ENCODE measurements at regions not wholly inside any gene's neighbourhood (a gene's known extent, or its start where the extent isn't known, plus 50 kb on each side); places are given as distances from the start of the nearest gene placed in this dataset.

DNA sequence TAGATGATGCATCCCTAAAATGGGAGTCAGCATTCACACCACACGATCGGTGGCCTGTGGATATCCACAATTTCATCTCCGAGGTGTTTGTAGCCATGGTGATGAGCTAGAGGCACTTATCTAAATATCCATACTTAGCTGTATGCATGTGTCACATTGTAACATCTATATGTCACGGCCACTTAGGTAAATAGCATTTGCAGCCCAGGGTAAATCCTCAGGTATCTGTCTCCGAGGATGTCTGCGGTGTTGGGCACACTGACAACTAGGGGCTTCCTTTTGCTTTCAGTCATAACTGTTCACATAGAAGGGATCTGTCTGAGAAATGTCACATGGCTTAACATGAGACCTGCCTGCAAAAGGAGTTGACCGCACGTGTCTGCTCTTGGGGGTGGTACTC, 455.2 kb upstream of the ZFHX3 start:
- DNase-seq (ENCODE audit: low read depth, low spot score) = no peak
- Histone ChIP-seq H3K9me3 (ENCODE audit: control insufficient read depth, insufficient read depth, low read depth, low read length) (no peaks in the 10 kb centered on the region), H3K27ac (ENCODE audit: low read length) (no peak overlapping the region), H3K4me1 (ENCODE audit: control insufficient read depth, insufficient read depth, low read length) (no peaks in the 10 kb centered on the region), H3K4me3 (ENCODE audit: low read depth in 2 of 2, low read length in 2 of 2) (no peak overlapping the region), H3K27me3 (ENCODE audit: control insufficient read depth, insufficient read depth, low read length) (no peaks in the 10 kb centered on the region; the same call in 1 of the 2 replicates), H3K36me3 (ENCODE audit: control insufficient read depth, insufficient read depth, low read length) (no peaks in the 10 kb centered on the region)
- intact Hi-C loops (cut with micrococcal nuclease; ENCODE audit: unreplicated experiment) (no loop called here), in situ Hi-C loops (cut with HindIII; ENCODE audit: low pct_unique_long_range_greater_than_20kb, low sequenced_read_pairs) (no loop called here)
- BruUV-seq (replicated peaks) = no TSS peak
- POLR2A ChIA-PET = no interaction called here
- TF ChIP-seq SIN3A (IDR thresholded peaks at IDR 0.05; ENCODE audit: borderline replicate concordance, insufficient read depth, low read depth, low read length) = no peak
- no peak for TF ChIP-seq POLR2AphosphoS5 (IDR thresholded peaks at IDR 0.05; ENCODE audit: low read depth, low read length)
- TF ChIP-seq, protein P1, sequence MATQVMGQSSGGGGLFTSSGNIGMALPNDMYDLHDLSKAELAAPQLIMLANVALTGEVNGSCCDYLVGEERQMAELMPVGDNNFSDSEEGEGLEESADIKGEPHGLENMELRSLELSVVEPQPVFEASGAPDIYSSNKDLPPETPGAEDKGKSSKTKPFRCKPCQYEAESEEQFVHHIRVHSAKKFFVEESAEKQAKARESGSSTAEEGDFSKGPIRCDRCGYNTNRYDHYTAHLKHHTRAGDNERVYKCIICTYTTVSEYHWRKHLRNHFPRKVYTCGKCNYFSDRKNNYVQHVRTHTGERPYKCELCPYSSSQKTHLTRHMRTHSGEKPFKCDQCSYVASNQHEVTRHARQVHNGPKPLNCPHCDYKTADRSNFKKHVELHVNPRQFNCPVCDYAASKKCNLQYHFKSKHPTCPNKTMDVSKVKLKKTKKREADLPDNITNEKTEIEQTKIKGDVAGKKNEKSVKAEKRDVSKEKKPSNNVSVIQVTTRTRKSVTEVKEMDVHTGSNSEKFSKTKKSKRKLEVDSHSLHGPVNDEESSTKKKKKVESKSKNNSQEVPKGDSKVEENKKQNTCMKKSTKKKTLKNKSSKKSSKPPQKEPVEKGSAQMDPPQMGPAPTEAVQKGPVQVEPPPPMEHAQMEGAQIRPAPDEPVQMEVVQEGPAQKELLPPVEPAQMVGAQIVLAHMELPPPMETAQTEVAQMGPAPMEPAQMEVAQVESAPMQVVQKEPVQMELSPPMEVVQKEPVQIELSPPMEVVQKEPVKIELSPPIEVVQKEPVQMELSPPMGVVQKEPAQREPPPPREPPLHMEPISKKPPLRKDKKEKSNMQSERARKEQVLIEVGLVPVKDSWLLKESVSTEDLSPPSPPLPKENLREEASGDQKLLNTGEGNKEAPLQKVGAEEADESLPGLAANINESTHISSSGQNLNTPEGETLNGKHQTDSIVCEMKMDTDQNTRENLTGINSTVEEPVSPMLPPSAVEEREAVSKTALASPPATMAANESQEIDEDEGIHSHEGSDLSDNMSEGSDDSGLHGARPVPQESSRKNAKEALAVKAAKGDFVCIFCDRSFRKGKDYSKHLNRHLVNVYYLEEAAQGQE (IDR thresholded peaks at IDR 0.05; ENCODE audit: insufficient read depth in 1 of 2, low read depth in 2 of 2, low read length in 1 of 2) = no peak
- TF ChIP-seq TCF7L2 (IDR thresholded peaks at IDR 0.05; ENCODE audit: low read depth, low read length) = no peak
- TF ChIP-seq, protein P2, sequence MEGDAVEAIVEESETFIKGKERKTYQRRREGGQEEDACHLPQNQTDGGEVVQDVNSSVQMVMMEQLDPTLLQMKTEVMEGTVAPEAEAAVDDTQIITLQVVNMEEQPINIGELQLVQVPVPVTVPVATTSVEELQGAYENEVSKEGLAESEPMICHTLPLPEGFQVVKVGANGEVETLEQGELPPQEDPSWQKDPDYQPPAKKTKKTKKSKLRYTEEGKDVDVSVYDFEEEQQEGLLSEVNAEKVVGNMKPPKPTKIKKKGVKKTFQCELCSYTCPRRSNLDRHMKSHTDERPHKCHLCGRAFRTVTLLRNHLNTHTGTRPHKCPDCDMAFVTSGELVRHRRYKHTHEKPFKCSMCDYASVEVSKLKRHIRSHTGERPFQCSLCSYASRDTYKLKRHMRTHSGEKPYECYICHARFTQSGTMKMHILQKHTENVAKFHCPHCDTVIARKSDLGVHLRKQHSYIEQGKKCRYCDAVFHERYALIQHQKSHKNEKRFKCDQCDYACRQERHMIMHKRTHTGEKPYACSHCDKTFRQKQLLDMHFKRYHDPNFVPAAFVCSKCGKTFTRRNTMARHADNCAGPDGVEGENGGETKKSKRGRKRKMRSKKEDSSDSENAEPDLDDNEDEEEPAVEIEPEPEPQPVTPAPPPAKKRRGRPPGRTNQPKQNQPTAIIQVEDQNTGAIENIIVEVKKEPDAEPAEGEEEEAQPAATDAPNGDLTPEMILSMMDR (IDR thresholded peaks at IDR 0.05) = no peak
- no peak for ATAC-seq
- CTCF ChIA-PET = no interaction called here

DNA sequence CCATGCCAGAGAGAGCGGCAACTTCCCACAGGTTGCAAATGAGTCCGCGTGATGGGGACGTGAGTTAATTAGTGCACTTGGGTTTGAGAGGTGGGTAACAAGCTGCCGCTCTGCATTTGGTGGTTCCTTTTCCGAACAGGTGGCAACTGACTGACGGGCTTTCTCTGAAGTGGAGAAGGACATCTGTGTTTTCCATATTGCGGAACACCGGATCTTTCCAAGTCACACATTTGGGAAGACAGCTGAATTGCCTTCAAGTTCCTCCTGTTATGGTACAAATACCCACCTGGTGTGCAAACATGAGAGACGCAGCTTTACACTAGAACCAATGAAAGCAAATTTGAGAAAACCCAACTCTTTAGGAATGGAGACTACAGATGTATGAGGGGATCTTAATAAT, 451.3 kb upstream of the ZFHX3 start:
- in situ Hi-C loops (cut with HindIII; ENCODE audit: low pct_unique_long_range_greater_than_20kb, low sequenced_read_pairs) (no loop called here), intact Hi-C loops (cut with micrococcal nuclease; ENCODE audit: unreplicated experiment) (no loop called here)
- Histone ChIP-seq H3K27me3 (ENCODE audit: control insufficient read depth, insufficient read depth, low read length) (no peaks in the 10 kb centered on the region; the same call in 1 of the 2 replicates), H3K36me3 (ENCODE audit: control insufficient read depth, insufficient read depth, low read length) (no peaks in the 10 kb centered on the region), H3K27ac (ENCODE audit: low read length) (no peak overlapping the region), H3K4me3 (ENCODE audit: low read depth in 2 of 2, low read length in 2 of 2) (no peak overlapping the region), H3K9me3 (ENCODE audit: control insufficient read depth, insufficient read depth, low read depth, low read length) (no peaks in the 10 kb centered on the region), H3K4me1 (ENCODE audit: control insufficient read depth, insufficient read depth, low read length) (no peaks in the 10 kb centered on the region)
- CTCF ChIA-PET = no interaction called here
- ATAC-seq (no peak), DNase-seq (ENCODE audit: low read depth, low spot score) (no peak)
- BruUV-seq (replicated peaks) = no TSS peak
- POLR2A ChIA-PET = no interaction called here
- TF ChIP-seq SIN3A (IDR thresholded peaks at IDR 0.05; ENCODE audit: borderline replicate concordance, insufficient read depth, low read depth, low read length) = no peak
- TF ChIP-seq, protein P2 (IDR thresholded peaks at IDR 0.05) = no peak
- no peak for TF ChIP-seq POLR2AphosphoS5 (IDR thresholded peaks at IDR 0.05; ENCODE audit: low read depth, low read length)
- TF ChIP-seq, protein P1 (IDR thresholded peaks at IDR 0.05; ENCODE audit: insufficient read depth in 1 of 2, low read depth in 2 of 2, low read length in 1 of 2) = no peak
- TF ChIP-seq TCF7L2 (IDR thresholded peaks at IDR 0.05; ENCODE audit: low read depth, low read length) = no peak

Data from Panc1 (cell line).